Esophagus muscularis mucosa (tissue), 3 donors: ENCODE measurements at regions not wholly inside any gene's neighbourhood (a gene's known extent, or its start where the extent isn't known, plus 50 kb on each side); places are given as distances from the start of the nearest gene placed in this dataset.

ENCODE experiments used
- CTCF ChIP-seq, 3 experiments: fragments of 200-600 bp in 2 of 3; fragments of 450-650 bp in 1 of 3; sonication (generic) in 2 of 3; IDR thresholded peaks; one replicate each; pipeline ENCODE4 v1.5.1; 2017 to 2019; ENCODE audit warnings: antibody characterized with exemption in 3 of 3, mild to moderate bottlenecking in 2 of 3, moderate library complexity in 1 of 3
- POLR2A ChIP-seq: fragments of 450-650 bp; IDR thresholded peaks from one replicate; pipeline ENCODE4 v1.6.1; 2017; ENCODE audit warnings: antibody characterized with exemption, moderate library complexity, mild to moderate bottlenecking, low read depth

DNA sequence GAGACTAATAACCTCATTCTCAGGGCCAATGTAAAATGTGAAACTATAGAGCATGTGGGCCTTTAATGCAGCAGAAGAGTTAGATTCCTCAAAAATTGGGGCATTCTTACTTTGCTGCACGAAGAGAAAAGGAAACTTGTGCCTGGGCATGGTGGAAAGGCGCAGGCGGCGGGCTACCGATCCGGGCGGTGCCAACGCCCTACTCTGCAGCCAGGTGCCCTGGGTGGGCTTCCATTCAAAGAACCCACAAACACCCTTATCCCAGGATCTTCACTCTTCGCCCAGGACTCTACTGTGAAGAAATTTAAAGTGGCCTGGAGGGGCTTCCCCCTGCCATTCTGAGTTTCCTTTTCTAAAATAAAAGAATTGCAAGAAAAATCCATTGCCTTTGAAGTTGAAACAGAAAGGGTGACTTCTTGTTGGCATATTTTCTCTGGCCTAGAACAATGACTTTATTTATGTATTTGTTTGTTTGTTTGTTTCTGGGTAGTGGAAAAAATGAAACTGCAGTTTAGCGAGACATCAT is 124.9 kb downstream of the TMEM161B start:
- TF ChIP-seq CTCF (IDR thresholded peaks at IDR 0.05) (no peak), POLR2A (no peak)
